NCI-H2081 treated with DMSO at 0.1 percent for 48 hours (cell line): ENCODE measurements at regions not wholly inside any gene's neighbourhood (a gene's known extent, or its start where the extent isn't known, plus 50 kb on each side); places are given as distances from the start of the nearest gene placed in this dataset.
A peak's percentile ranks its signal among the peaks of the same experiment; 100 is the strongest.

ENCODE experiments used
- DNase-seq: peaks from one replicate; lab custom pipeline; 2025; lab: John Stamatoyannopoulos, UW

GRCh38 chr7:16978358-16979244 lies 96.8 kb upstream of the AGR3 start:
- no peak for DNase-seq

- no peak for DNase-seq
Measured at GRCh38 chr7:16980539-16980938, 98.8 kb upstream of the AGR3 start.

- peak; percentile 53 for DNase-seq
Measured at GRCh38 chr7:16982640-16983350, 101.0 kb upstream of the AGR3 start.

- no peak for DNase-seq
Measured at GRCh38 chr7:16984375-16984774, 102.6 kb upstream of the AGR3 start.

- no peak for DNase-seq
Measured at GRCh38 chr7:16985621-16986020, 103.8 kb upstream of the AGR3 start.

GRCh38 chr7:16986755-16987154 lies 105.0 kb upstream of the AGR3 start:
- no peak for DNase-seq

GRCh38 chr7:16989811-16990413 lies 108.1 kb upstream of the AGR3 start:
- DNase-seq, result peak; percentile 39

- DNase-seq, result no peak
Measured at GRCh38 chr7:16991551-16991950, 109.8 kb upstream of the AGR3 start.

- DNase-seq, result no peak
Measured at GRCh38 chr7:16993543-16993942, 111.8 kb upstream of the AGR3 start.

- DNase-seq, result no peak
Measured at GRCh38 chr7:16998481-16999051, 116.8 kb upstream of the AGR3 start.

GRCh38 chr7:16999541-17000267 lies 117.9 kb upstream of the AGR3 start:
- DNase-seq, result no peak

GRCh38 chr7:17005271-17005670 lies 123.5 kb upstream of the AGR3 start:
- no peak for DNase-seq

- DNase-seq, result no peak
Measured at GRCh38 chr7:17007841-17008240, 126.1 kb upstream of the AGR3 start.

GRCh38 chr7:17009007-17009719 lies 127.4 kb upstream of the AGR3 start:
- no peak for DNase-seq

- DNase-seq, result no peak
Measured at GRCh38 chr7:17009933-17010332, 128.2 kb upstream of the AGR3 start.

- no peak for DNase-seq
Measured at GRCh38 chr7:17010637-17011300, 129.0 kb upstream of the AGR3 start.

GRCh38 chr7:17013204-17013603 lies 131.4 kb upstream of the AGR3 start:
- DNase-seq, result no peak

GRCh38 chr7:17014686-17015085 lies 132.9 kb upstream of the AGR3 start:
- DNase-seq, result no peak

GRCh38 chr7:17015598-17016031 lies 133.8 kb upstream of the AGR3 start:
- DNase-seq, result no peak

- DNase-seq, result no peak
Measured at GRCh38 chr7:17016402-17017010, 134.7 kb upstream of the AGR3 start.
